Parathyroid adenoma (tissue), 2 donors: ENCODE measurements at regions not wholly inside any gene's neighbourhood (a gene's known extent, or its start where the extent isn't known, plus 50 kb on each side); places are given as distances from the start of the nearest gene placed in this dataset.

Source experiments
- H2AFZ ChIP-seq: fragments of 300-600 bp; sonication (generic); one replicate; pipeline ENCODE4 v1.7.0; 2017; ENCODE audit warnings: antibody characterized with exemption, mild to moderate bottlenecking
- H3K27ac ChIP-seq: fragments of 300-600 bp; sonication (generic); one replicate; pipeline ENCODE4 v1.7.0; 2017
- H3K27me3 ChIP-seq: fragments of 300-600 bp; sonication (generic); one replicate; pipeline ENCODE4 v1.7.0; 2017; ENCODE audit warnings: low read length; ENCODE audit not compliant: control insufficient read depth, insufficient read depth
- H3K36me3 ChIP-seq: fragments of 300-600 bp; sonication (generic); one replicate; pipeline ENCODE4 v1.7.0; 2017; ENCODE audit warnings: low read length; ENCODE audit not compliant: control insufficient read depth, insufficient read depth
- H3K4me1 ChIP-seq: fragments of 300-600 bp; sonication (generic); one replicate; pipeline ENCODE4 v1.7.0; 2017; ENCODE audit warnings: control low read depth
- H3K4me2 ChIP-seq: fragments of 300-600 bp; sonication (generic); one replicate; pipeline ENCODE4 v1.7.0; 2017; ENCODE audit warnings: low read length
- H3K4me3 ChIP-seq: fragments of 300-600 bp; sonication (generic); one replicate; pipeline ENCODE4 v1.7.0; 2017; ENCODE audit warnings: low read depth, low read length
- H3K79me2 ChIP-seq: fragments of 300-600 bp; sonication (generic); one replicate; pipeline ENCODE4 v1.7.0; 2017; ENCODE audit warnings: control low read depth
- H3K9ac ChIP-seq: fragments of 300-600 bp; sonication (generic); one replicate; pipeline ENCODE4 v1.7.0; 2017; ENCODE audit warnings: mild to moderate bottlenecking
- H3K9me3 ChIP-seq: fragments of 300-600 bp; sonication (generic); one replicate; pipeline ENCODE4 v1.7.0; 2017; ENCODE audit warnings: low read length; ENCODE audit not compliant: control insufficient read depth
- TF ChIP-seq, protein P1 (sequence below): fragments of 300-600 bp; sonication (generic); IDR thresholded peaks from one replicate; pipeline ENCODE4 v1.7.0; 2017; ENCODE audit warnings: antibody characterized with exemption, mild to moderate bottlenecking
- donor health status: primary hyperparathyroidism.

DNA sequence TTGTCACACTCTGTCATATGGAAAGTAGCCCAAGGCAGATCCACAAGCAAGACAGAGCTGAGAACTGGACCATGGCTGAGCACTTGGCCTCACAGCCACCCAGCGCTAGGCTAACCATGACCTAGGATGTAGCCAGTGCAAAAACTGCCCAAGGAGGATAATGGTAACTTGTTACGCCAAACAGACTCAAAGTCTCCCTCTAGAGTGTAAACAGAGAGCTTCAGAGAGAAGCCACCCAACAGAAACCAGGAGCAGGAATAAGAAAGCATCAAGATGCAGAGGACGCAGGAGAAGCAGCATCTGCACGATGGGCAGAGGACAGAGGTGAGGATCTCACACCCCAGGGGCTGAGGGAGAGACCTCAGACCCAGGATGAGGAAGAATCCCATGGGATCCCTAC is 97.9 kb downstream of the RCN1 start:
- Histone ChIP-seq H2AFZ (no peak overlapping the region), H3K79me2 (no peaks in the 10 kb centered on the region), H3K9ac (no peak overlapping the region), H3K4me2 (no peak overlapping the region), H3K4me1 (no peaks in the 10 kb centered on the region), H3K27ac (no peak overlapping the region), H3K27me3 (no peaks in the 10 kb centered on the region), H3K36me3 (no peaks in the 10 kb centered on the region), H3K4me3 (no peak overlapping the region), H3K9me3 (no peaks in the 10 kb centered on the region)
- TF ChIP-seq, protein P1, sequence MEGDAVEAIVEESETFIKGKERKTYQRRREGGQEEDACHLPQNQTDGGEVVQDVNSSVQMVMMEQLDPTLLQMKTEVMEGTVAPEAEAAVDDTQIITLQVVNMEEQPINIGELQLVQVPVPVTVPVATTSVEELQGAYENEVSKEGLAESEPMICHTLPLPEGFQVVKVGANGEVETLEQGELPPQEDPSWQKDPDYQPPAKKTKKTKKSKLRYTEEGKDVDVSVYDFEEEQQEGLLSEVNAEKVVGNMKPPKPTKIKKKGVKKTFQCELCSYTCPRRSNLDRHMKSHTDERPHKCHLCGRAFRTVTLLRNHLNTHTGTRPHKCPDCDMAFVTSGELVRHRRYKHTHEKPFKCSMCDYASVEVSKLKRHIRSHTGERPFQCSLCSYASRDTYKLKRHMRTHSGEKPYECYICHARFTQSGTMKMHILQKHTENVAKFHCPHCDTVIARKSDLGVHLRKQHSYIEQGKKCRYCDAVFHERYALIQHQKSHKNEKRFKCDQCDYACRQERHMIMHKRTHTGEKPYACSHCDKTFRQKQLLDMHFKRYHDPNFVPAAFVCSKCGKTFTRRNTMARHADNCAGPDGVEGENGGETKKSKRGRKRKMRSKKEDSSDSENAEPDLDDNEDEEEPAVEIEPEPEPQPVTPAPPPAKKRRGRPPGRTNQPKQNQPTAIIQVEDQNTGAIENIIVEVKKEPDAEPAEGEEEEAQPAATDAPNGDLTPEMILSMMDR: no peak

- H3K9ac ChIP-seq: no peak overlapping the region
- no peaks in the 10 kb centered on the region for H3K36me3 ChIP-seq
- H3K9me3 ChIP-seq: no peaks in the 10 kb centered on the region
- H3K27me3 ChIP-seq: no peaks in the 10 kb centered on the region
- H3K27ac ChIP-seq: no peak overlapping the region
- TF ChIP-seq, protein P1: no peak
- no peak overlapping the region for H2AFZ ChIP-seq
- no peak overlapping the region for H3K4me2 ChIP-seq
- H3K4me3 ChIP-seq: no peak overlapping the region
- no peaks in the 10 kb centered on the region for H3K4me1 ChIP-seq
- H3K79me2 ChIP-seq: no peaks in the 10 kb centered on the region
Measured at GRCh38 chr11:32196137-32196536, 105.3 kb downstream of the RCN1 start.

GRCh38 chr11:32198053-32198452 is 107.2 kb downstream of the RCN1 start:
- TF ChIP-seq, protein P1: no peak
- Histone ChIP-seq H3K36me3 (no peaks in the 10 kb centered on the region), H3K27me3 (no peaks in the 10 kb centered on the region), H3K9ac (no peak overlapping the region), H3K4me3 (no peak overlapping the region), H3K27ac (no peak overlapping the region), H3K79me2 (no peaks in the 10 kb centered on the region), H3K4me2 (no peak overlapping the region), H3K4me1 (no peaks in the 10 kb centered on the region), H3K9me3 (no peaks in the 10 kb centered on the region), H2AFZ (no peak overlapping the region)

DNA sequence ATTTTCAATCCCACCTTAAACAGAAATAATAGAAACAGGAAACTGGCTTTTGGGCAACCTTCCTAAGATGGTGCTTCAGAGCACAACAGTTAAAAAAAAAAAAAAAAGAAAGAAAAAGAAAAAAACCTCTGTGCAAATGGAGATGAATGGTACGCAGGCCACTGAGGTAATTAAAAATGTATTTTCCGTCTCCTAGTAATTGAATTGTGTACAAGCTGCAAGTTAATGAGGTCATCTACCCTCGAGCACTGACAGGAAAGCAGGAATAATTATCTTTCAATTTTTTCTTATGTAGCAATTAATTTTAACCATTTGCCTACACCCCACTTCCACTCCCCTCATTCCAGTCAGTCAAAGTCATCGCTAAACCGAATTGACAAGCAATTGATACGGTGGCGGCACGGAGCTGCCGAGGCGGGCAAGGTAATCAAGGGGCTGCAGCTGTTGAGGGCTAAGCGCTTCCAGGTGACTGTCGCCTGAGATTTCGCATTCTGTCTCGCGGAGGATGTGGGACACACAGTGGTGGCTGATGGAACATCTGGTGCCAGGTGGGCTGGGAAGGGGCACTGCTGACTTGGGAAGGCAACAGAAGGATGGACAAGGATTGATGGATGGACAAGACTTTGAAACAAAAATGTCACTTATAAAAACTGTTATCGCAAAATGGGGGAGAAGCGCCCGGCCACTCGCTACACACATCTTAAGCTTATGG is 109.4 kb downstream of the RCN1 start:
- no peaks in the 10 kb centered on the region for H3K79me2 ChIP-seq
- H3K4me3 ChIP-seq: no peak overlapping the region
- H3K9ac ChIP-seq: no peak overlapping the region
- no peak overlapping the region for H3K4me2 ChIP-seq
- H3K27ac ChIP-seq: no peak overlapping the region
- H3K4me1 ChIP-seq: no peaks in the 10 kb centered on the region
- TF ChIP-seq, protein P1: no peak
- H3K27me3 ChIP-seq: no peaks in the 10 kb centered on the region
- no peaks in the 10 kb centered on the region for H3K36me3 ChIP-seq
- no peaks in the 10 kb centered on the region for H3K9me3 ChIP-seq
- no peak overlapping the region for H2AFZ ChIP-seq

DNA sequence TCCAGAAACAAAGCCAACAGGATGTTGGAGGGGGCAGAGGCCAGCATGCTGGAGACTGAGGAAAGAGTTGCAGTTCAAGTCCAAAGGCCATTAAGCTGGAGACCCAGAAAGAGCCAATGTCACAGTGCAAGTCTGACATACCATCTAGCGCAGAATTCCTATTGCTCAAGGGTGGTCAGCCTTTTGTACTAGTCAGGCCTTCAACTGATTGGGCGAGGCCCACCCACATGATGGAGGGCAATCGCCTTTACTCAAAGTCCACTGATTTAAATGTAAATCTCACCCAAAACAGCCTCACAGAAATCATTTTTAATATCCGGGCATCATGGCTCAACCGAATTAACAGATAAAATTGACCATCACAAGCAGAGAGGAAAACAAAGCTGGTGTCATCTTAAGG is 113.9 kb downstream of the RCN1 start:
- H3K27me3 ChIP-seq: no peaks in the 10 kb centered on the region
- no peaks in the 10 kb centered on the region for H3K79me2 ChIP-seq
- H3K9ac ChIP-seq: no peak overlapping the region
- H3K27ac ChIP-seq: no peak overlapping the region
- H3K4me1 ChIP-seq: no peaks in the 10 kb centered on the region
- H3K36me3 ChIP-seq: no peaks in the 10 kb centered on the region
- TF ChIP-seq, protein P1: no peak
- no peaks in the 10 kb centered on the region for H3K9me3 ChIP-seq
- no peak overlapping the region for H3K4me2 ChIP-seq
- H3K4me3 ChIP-seq: no peak overlapping the region
- no peak overlapping the region for H2AFZ ChIP-seq
